ENCODE measurements at regions not wholly inside any gene's neighbourhood (a gene's known extent, or its start where the extent isn't known, plus 50 kb on each side); places are given as distances from the start of the nearest gene placed in this dataset.

DNA sequence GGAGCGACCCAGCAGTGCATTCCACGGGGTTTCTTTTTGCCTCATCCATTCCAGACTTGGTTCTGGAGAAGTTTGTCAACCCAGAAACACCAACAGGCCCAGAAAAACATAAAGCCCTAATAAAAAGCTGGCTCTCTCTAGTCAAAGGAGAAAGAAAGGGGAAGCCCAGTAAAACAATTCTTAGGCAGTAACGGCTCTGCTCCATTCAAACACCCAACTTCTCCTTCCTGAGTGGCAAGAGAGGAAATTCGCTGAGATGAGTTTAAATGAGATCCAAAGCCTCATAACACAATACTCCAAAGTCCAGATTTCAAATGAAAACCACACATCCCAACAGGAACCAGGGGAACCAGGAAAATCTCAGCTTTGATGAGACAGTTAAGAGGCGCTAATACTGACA is 179.9 kb downstream of the RPIA start:
- Mint-ChIP-seq H3K4me1 (peaks cover 7% of the 10 kb centered on the region), H3K4me3 (no peak overlapping the region), H3K27ac (no peak overlapping the region), H3K36me3 (no peaks in the 10 kb centered on the region), H3K9me3 (peaks cover 2% of the 10 kb centered on the region), H3K27me3 (ENCODE audit: low read depth) (no peaks in the 10 kb centered on the region; the same call in 1 of the 2 replicates)
- ChIA-PET CTCF (interaction anchor here (0.6 to 1.8 kb wide), 4 partner anchors 9 to 70 kb away, joined by 3 to 12 read pairs (median 7); no protein-coding TSS in a partner anchor), POLR2A (no interaction called here)
- no peak for TF ChIP-seq SMAD3 (CRISPR knock-in tag; IDR thresholded peaks at IDR 0.05; ENCODE audit: borderline replicate concordance)
- TF ChIP-seq, protein P1, sequence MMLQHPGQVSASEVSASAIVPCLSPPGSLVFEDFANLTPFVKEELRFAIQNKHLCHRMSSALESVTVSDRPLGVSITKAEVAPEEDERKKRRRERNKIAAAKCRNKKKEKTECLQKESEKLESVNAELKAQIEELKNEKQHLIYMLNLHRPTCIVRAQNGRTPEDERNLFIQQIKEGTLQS (CRISPR knock-in tag; conservative IDR thresholded peaks at IDR 0.05) = no peak
- TF ChIP-seq, protein P2, sequence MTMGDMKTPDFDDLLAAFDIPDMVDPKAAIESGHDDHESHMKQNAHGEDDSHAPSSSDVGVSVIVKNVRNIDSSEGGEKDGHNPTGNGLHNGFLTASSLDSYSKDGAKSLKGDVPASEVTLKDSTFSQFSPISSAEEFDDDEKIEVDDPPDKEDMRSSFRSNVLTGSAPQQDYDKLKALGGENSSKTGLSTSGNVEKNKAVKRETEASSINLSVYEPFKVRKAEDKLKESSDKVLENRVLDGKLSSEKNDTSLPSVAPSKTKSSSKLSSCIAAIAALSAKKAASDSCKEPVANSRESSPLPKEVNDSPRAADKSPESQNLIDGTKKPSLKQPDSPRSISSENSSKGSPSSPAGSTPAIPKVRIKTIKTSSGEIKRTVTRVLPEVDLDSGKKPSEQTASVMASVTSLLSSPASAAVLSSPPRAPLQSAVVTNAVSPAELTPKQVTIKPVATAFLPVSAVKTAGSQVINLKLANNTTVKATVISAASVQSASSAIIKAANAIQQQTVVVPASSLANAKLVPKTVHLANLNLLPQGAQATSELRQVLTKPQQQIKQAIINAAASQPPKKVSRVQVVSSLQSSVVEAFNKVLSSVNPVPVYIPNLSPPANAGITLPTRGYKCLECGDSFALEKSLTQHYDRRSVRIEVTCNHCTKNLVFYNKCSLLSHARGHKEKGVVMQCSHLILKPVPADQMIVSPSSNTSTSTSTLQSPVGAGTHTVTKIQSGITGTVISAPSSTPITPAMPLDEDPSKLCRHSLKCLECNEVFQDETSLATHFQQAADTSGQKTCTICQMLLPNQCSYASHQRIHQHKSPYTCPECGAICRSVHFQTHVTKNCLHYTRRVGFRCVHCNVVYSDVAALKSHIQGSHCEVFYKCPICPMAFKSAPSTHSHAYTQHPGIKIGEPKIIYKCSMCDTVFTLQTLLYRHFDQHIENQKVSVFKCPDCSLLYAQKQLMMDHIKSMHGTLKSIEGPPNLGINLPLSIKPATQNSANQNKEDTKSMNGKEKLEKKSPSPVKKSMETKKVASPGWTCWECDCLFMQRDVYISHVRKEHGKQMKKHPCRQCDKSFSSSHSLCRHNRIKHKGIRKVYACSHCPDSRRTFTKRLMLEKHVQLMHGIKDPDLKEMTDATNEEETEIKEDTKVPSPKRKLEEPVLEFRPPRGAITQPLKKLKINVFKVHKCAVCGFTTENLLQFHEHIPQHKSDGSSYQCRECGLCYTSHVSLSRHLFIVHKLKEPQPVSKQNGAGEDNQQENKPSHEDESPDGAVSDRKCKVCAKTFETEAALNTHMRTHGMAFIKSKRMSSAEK (CRISPR knock-in tag; IDR thresholded peaks at IDR 0.05; ENCODE audit: borderline replicate concordance) = no peak
- TF ChIP-seq, protein P3, sequence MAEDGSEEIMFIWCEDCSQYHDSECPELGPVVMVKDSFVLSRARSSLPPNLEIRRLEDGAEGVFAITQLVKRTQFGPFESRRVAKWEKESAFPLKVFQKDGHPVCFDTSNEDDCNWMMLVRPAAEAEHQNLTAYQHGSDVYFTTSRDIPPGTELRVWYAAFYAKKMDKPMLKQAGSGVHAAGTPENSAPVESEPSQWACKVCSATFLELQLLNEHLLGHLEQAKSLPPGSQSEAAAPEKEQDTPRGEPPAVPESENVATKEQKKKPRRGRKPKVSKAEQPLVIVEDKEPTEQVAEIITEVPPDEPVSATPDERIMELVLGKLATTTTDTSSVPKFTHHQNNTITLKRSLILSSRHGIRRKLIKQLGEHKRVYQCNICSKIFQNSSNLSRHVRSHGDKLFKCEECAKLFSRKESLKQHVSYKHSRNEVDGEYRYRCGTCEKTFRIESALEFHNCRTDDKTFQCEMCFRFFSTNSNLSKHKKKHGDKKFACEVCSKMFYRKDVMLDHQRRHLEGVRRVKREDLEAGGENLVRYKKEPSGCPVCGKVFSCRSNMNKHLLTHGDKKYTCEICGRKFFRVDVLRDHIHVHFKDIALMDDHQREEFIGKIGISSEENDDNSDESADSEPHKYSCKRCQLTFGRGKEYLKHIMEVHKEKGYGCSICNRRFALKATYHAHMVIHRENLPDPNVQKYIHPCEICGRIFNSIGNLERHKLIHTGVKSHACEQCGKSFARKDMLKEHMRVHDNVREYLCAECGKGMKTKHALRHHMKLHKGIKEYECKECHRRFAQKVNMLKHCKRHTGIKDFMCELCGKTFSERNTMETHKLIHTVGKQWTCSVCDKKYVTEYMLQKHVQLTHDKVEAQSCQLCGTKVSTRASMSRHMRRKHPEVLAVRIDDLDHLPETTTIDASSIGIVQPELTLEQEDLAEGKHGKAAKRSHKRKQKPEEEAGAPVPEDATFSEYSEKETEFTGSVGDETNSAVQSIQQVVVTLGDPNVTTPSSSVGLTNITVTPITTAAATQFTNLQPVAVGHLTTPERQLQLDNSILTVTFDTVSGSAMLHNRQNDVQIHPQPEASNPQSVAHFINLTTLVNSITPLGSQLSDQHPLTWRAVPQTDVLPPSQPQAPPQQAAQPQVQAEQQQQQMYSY (CRISPR knock-in tag; IDR thresholded peaks at IDR 0.05) = no peak
- no peak for ATAC-seq
- DNase-seq (ENCODE audit: low spot score) = no peak

DNA sequence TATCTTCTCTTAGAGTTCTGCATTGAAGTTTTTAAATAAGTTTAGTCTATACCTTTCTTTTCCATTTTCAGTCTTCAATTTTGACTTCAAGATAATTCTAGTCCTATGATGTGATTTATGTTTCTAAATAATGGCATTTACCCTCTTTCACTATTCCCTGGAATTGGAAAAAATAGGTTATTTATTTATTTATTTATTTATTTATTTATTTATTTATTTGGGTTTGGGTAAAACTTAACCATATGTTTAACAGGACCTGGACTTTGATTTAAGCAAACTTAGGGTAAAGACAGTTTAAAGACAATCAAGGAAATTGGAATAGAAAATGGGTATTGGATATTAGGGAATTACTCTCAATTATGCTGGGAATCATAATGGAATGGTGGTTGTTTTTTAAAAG is 182.1 kb downstream of the RPIA start:
- peaks cover 6% of the 10 kb centered on the region for H3K9me3 Mint-ChIP-seq
- CTCF ChIA-PET = interaction anchor here (1.1 to 2.0 kb wide), 2 partner anchors 42 to 60 kb away, joined by 3 to 9 read pairs; no protein-coding TSS in a partner anchor
- H3K36me3 Mint-ChIP-seq = no peaks in the 10 kb centered on the region
- no peaks in the 10 kb centered on the region; the same call in 1 of the 2 replicates for H3K27me3 Mint-ChIP-seq (ENCODE audit: low read depth)
- POLR2A ChIA-PET = no interaction called here
- no peak overlapping the region for H3K27ac Mint-ChIP-seq
- DNase-seq (ENCODE audit: low spot score) (no peak), ATAC-seq (no peak)
- H3K4me1 Mint-ChIP-seq = peaks cover 7% of the 10 kb centered on the region
- no peak overlapping the region for H3K4me3 Mint-ChIP-seq
- TF ChIP-seq ZNF219 (CRISPR knock-in tag; IDR thresholded peaks at IDR 0.05; ENCODE audit: borderline replicate concordance) (no peak), ELF4 (CRISPR knock-in tag; IDR thresholded peaks at IDR 0.05; ENCODE audit: low read depth) (no peak), NR1H2 (CRISPR knock-in tag; IDR thresholded peaks at IDR 0.05) (no peak), ZNF671 (CRISPR knock-in tag; IDR thresholded peaks at IDR 0.05) (no peak), ZNF423 (CRISPR knock-in tag; IDR thresholded peaks at IDR 0.05) (no peak), CREB1 (CRISPR knock-in tag; IDR thresholded peaks at IDR 0.05) (no peak), ZNF416 (CRISPR knock-in tag; IDR thresholded peaks at IDR 0.05) (no peak), ZNF121 (CRISPR knock-in tag; IDR thresholded peaks at IDR 0.05) (no peak), KAT7 (CRISPR knock-in tag; IDR thresholded peaks at IDR 0.05; ENCODE audit: borderline replicate concordance) (no peak), ZBTB21 (CRISPR knock-in tag; IDR thresholded peaks at IDR 0.05; ENCODE audit: borderline replicate concordance) (no peak), CREM (CRISPR knock-in tag; IDR thresholded peaks at IDR 0.05) (no peak), FOXK1 (CRISPR knock-in tag; IDR thresholded peaks at IDR 0.05) (no peak)
- TF ChIP-seq, protein P4, sequence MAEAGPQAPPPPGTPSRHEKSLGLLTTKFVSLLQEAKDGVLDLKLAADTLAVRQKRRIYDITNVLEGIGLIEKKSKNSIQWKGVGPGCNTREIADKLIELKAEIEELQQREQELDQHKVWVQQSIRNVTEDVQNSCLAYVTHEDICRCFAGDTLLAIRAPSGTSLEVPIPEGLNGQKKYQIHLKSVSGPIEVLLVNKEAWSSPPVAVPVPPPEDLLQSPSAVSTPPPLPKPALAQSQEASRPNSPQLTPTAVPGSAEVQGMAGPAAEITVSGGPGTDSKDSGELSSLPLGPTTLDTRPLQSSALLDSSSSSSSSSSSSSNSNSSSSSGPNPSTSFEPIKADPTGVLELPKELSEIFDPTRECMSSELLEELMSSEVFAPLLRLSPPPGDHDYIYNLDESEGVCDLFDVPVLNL (CRISPR knock-in tag; IDR thresholded peaks at IDR 0.05; ENCODE audit: borderline replicate concordance, low read depth) = no peak
- TF ChIP-seq, protein P5, sequence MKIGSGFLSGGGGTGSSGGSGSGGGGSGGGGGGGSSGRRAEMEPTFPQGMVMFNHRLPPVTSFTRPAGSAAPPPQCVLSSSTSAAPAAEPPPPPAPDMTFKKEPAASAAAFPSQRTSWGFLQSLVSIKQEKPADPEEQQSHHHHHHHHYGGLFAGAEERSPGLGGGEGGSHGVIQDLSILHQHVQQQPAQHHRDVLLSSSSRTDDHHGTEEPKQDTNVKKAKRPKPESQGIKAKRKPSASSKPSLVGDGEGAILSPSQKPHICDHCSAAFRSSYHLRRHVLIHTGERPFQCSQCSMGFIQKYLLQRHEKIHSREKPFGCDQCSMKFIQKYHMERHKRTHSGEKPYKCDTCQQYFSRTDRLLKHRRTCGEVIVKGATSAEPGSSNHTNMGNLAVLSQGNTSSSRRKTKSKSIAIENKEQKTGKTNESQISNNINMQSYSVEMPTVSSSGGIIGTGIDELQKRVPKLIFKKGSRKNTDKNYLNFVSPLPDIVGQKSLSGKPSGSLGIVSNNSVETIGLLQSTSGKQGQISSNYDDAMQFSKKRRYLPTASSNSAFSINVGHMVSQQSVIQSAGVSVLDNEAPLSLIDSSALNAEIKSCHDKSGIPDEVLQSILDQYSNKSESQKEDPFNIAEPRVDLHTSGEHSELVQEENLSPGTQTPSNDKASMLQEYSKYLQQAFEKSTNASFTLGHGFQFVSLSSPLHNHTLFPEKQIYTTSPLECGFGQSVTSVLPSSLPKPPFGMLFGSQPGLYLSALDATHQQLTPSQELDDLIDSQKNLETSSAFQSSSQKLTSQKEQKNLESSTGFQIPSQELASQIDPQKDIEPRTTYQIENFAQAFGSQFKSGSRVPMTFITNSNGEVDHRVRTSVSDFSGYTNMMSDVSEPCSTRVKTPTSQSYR (CRISPR knock-in tag; IDR thresholded peaks at IDR 0.05) = no peak
- TF ChIP-seq, protein P6, sequence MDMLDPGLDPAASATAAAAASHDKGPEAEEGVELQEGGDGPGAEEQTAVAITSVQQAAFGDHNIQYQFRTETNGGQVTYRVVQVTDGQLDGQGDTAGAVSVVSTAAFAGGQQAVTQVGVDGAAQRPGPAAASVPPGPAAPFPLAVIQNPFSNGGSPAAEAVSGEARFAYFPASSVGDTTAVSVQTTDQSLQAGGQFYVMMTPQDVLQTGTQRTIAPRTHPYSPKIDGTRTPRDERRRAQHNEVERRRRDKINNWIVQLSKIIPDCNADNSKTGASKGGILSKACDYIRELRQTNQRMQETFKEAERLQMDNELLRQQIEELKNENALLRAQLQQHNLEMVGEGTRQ (CRISPR knock-in tag; IDR thresholded peaks at IDR 0.05) = no peak
- TF ChIP-seq, protein P7, sequence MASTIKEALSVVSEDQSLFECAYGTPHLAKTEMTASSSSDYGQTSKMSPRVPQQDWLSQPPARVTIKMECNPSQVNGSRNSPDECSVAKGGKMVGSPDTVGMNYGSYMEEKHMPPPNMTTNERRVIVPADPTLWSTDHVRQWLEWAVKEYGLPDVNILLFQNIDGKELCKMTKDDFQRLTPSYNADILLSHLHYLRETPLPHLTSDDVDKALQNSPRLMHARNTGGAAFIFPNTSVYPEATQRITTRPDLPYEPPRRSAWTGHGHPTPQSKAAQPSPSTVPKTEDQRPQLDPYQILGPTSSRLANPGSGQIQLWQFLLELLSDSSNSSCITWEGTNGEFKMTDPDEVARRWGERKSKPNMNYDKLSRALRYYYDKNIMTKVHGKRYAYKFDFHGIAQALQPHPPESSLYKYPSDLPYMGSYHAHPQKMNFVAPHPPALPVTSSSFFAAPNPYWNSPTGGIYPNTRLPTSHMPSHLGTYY (CRISPR knock-in tag; IDR thresholded peaks at IDR 0.05) = no peak
- TF ChIP-seq, protein P8, sequence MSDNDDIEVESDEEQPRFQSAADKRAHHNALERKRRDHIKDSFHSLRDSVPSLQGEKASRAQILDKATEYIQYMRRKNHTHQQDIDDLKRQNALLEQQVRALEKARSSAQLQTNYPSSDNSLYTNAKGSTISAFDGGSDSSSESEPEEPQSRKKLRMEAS (CRISPR knock-in tag; IDR thresholded peaks at IDR 0.05) = no peak
